MCF 10A (cell line): ENCODE measurements at regions not wholly inside any gene's neighbourhood (a gene's known extent, or its start where the extent isn't known, plus 50 kb on each side); places are given as distances from the start of the nearest gene placed in this dataset.

Experiments
- BruUV-seq: library from RNA; stranded (reverse); fragments of 400-500 nt; replicated peaks from 2 replicates; lab custom pipeline; 2021; lab: Mats Ljungman, UMichigan
- CTCF ChIA-PET: fragments of 300-600 bp; sonication (Branson Sonifier 250); formaldehyde crosslinking; extraction: SDS; loops from one replicate; lab custom pipeline; 2021; ENCODE audit warnings: antibody characterized with exemption, inconsistent platforms; lab: Yijun Ruan, JAX
- POLR2A ChIA-PET: fragments of 300-600, 350-650 bp; sonication (Branson Sonifier 250); formaldehyde crosslinking; extraction: SDS; loops from one replicate; lab custom pipeline; 2020; ENCODE audit warnings: antibody characterized with exemption, inconsistent platforms; lab: Yijun Ruan, JAX
- DNase-seq: peaks from one replicate; pipeline ENCODE4 v3.0.0-alpha.2; 2018; ENCODE audit not compliant: unreplicated experiment
- H3K27ac Mint-ChIP-seq: one replicate; pipeline ENCODE4 v1.8.0; 2022; ENCODE audit warnings: mild to moderate bottlenecking, low read depth, mixed read lengths; ENCODE audit not compliant: unreplicated experiment
- H3K27me3 Mint-ChIP-seq: one replicate; pipeline ENCODE4 v1.8.0; 2022; ENCODE audit warnings: mixed read lengths; ENCODE audit not compliant: insufficient read depth, unreplicated experiment
- H3K36me3 Mint-ChIP-seq: one replicate; pipeline ENCODE4 v1.8.0; 2022; ENCODE audit warnings: mild to moderate bottlenecking, moderate library complexity, mixed read lengths; ENCODE audit not compliant: insufficient read depth, unreplicated experiment
- H3K4me1 Mint-ChIP-seq: one replicate; pipeline ENCODE4 v1.8.0; 2022; ENCODE audit warnings: mixed read lengths; ENCODE audit not compliant: insufficient read depth, unreplicated experiment
- H3K4me3 Mint-ChIP-seq: one replicate; pipeline ENCODE4 v1.8.0; 2022; ENCODE audit warnings: mild to moderate bottlenecking, moderate library complexity, mixed read lengths; ENCODE audit not compliant: unreplicated experiment
- H3K9me3 Mint-ChIP-seq: one replicate; pipeline ENCODE4 v1.8.0; 2022; ENCODE audit warnings: mixed read lengths; ENCODE audit not compliant: unreplicated experiment
- intact Hi-C: fragments of 100-400 bp; cut with micrococcal nuclease; formaldehyde crosslinking; loops from 2 replicates; pipeline ENCODE4 v1.14.1; 2022
- TF ChIP-seq, protein P1 (sequence below): fragments of 200-600 bp; IDR thresholded peaks from one replicate; pipeline ENCODE4 v1.8.0; 2022; ENCODE audit warnings: antibody characterized with exemption, mild to moderate bottlenecking; ENCODE audit not compliant: unreplicated experiment

DNA sequence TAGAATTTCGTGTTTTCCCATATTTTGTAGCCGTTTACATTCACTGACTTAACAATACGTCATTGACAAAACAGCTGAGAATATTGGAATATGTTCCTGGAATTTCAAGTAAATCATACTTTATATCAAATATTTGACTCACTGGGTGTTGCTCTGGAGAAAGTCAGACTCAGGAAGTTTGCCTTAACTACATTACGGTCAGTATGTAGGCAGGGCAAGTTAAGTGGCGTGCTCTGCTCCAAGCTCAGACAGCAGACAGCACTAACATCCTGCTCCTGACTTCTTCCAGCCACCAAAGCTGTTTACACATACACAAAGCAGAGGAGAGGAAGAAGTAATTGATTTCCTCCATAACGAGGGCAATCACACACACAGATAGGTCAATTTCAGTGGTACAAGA is 414.6 kb downstream of the LRRIQ3 start:
- no peaks in the 10 kb centered on the region for H3K27me3 Mint-ChIP-seq
- H3K36me3 Mint-ChIP-seq, result no peaks in the 10 kb centered on the region
- CTCF ChIA-PET, result interaction anchor here (0.6 kb wide), 1 partner anchor 950 kb away, joined by 3 read pairs; the partner anchor contains the start of genes CRYZ and TYW3
- POLR2A ChIA-PET, result no interaction called here
- H3K9me3 Mint-ChIP-seq, result no peaks in the 10 kb centered on the region
- no TSS peak for BruUV-seq
- no peak for DNase-seq
- H3K4me3 Mint-ChIP-seq, result no peak overlapping the region
- H3K27ac Mint-ChIP-seq, result no peak overlapping the region
- TF ChIP-seq, protein P1, sequence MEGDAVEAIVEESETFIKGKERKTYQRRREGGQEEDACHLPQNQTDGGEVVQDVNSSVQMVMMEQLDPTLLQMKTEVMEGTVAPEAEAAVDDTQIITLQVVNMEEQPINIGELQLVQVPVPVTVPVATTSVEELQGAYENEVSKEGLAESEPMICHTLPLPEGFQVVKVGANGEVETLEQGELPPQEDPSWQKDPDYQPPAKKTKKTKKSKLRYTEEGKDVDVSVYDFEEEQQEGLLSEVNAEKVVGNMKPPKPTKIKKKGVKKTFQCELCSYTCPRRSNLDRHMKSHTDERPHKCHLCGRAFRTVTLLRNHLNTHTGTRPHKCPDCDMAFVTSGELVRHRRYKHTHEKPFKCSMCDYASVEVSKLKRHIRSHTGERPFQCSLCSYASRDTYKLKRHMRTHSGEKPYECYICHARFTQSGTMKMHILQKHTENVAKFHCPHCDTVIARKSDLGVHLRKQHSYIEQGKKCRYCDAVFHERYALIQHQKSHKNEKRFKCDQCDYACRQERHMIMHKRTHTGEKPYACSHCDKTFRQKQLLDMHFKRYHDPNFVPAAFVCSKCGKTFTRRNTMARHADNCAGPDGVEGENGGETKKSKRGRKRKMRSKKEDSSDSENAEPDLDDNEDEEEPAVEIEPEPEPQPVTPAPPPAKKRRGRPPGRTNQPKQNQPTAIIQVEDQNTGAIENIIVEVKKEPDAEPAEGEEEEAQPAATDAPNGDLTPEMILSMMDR, result no peak
- H3K4me1 Mint-ChIP-seq, result peaks cover 7% of the 10 kb centered on the region
- intact Hi-C loops, result no loop called here

DNA sequence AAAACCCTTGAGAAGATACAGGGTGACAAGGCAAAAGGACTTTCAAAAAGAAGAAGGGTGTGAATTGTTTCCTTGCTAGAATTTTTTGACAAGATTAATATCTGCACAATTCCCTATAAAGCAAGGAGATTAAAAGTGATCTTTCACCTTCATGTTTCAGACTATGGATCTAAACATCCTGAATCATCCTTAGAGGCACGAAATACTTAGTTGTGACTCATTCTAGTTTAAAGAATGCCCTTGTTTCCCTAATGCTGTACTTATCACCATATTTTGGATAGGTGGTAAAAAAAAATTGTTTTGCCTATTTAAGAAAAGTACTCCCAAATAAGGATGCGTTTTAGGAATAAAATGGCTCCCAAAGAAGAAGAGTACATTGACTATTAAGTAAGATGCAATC is 415.1 kb downstream of the LRRIQ3 start:
- CTCF ChIA-PET, result interaction anchor here (0.6 kb wide), 1 partner anchor 950 kb away, joined by 3 read pairs; the partner anchor contains the start of genes CRYZ and TYW3
- POLR2A ChIA-PET, result no interaction called here
- H3K4me3 Mint-ChIP-seq, result no peak overlapping the region
- no peak for DNase-seq
- TF ChIP-seq, protein P1, result no peak
- H3K36me3 Mint-ChIP-seq, result no peaks in the 10 kb centered on the region
- no peaks in the 10 kb centered on the region for H3K27me3 Mint-ChIP-seq
- H3K9me3 Mint-ChIP-seq, result no peaks in the 10 kb centered on the region
- no peak overlapping the region for H3K27ac Mint-ChIP-seq
- intact Hi-C loops, result no loop called here
- BruUV-seq, result no TSS peak
- peaks cover 7% of the 10 kb centered on the region for H3K4me1 Mint-ChIP-seq

DNA sequence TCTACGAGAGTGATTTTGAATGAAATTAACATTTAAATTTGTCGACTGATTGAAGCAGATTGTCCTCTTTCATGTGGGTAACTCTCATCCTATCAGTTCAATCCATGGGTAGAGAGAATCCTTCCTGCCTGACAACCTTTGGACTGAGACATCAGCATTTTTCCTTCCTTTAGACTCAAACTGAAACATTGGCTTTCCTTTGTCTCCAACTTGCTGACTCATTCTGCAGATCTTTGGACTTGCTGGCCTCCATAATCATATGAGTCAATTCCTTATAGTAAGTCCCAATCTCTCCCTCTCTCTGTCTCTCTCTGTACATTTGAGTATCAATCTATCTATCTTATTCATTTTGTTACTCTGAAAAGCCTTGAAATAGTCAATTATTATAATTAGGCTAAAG is 416.7 kb downstream of the LRRIQ3 start:
- CTCF ChIA-PET, result interaction anchor here (0.5 kb wide), 1 partner anchor 22 kb away, joined by 3 read pairs; no protein-coding TSS in a partner anchor
- BruUV-seq, result no TSS peak
- Mint-ChIP-seq H3K27me3 (no peaks in the 10 kb centered on the region), H3K4me1 (peaks cover 7% of the 10 kb centered on the region), H3K27ac (no peak overlapping the region), H3K9me3 (no peaks in the 10 kb centered on the region), H3K4me3 (no peak overlapping the region), H3K36me3 (no peaks in the 10 kb centered on the region)
- POLR2A ChIA-PET, result no interaction called here
- TF ChIP-seq, protein P1, result no peak
- intact Hi-C loops, result no loop called here
- DNase-seq, result peak; percentile 16

DNA sequence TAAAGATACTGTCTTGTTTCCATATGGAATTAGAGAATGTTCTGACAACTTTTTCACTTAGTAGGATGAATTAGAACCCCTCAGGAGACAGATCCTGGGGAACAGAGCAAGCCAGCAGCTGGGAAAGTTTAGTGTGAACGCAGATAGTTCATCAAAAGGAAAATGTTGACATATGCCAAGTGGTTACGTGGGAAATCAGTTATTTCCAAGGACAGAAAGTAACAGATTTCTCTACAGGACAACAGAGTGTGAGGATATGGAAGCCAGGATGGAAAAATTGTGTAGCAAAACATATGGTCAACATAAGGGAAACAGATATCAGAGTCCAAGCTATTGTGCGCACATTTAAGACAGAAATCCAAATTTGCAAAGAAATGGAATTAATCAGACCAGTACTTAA is 419.5 kb downstream of the LRRIQ3 start:
- ChIA-PET POLR2A (no interaction called here), CTCF (no interaction called here)
- DNase-seq, result no peak
- H3K9me3 Mint-ChIP-seq, result no peaks in the 10 kb centered on the region
- H3K36me3 Mint-ChIP-seq, result no peaks in the 10 kb centered on the region
- no TSS peak for BruUV-seq
- no peak overlapping the region for H3K27ac Mint-ChIP-seq
- intact Hi-C loops, result no loop called here
- H3K4me1 Mint-ChIP-seq, result peaks cover 7% of the 10 kb centered on the region
- TF ChIP-seq, protein P1, result no peak
- no peaks in the 10 kb centered on the region for H3K27me3 Mint-ChIP-seq
- H3K4me3 Mint-ChIP-seq, result no peak overlapping the region
